ENCODE measurements at regions not wholly inside any gene's neighbourhood (a gene's known extent, or its start where the extent isn't known, plus 50 kb on each side); places are given as distances from the start of the nearest gene placed in this dataset.

DNA sequence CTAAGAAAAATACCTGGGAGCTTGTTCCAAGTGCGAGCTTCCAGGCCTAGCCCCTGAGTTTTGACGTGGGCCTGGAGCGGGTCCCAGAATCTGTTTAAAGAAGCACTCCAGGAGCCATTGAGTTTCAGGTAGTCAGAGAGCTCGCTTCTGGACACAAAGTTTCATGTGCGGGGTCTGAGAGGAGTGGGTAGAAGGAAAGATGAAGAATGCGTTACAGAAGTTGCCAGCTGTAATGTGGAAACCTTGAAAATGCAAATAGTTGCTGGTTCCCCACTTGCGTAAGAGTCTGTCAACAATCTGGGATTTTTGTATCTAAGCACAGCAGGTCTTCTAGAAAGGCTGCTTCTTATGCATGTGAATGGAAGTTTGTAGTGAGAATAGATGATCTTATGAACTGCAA lies 77.5 kb upstream of the CLCN4 start:
- peak; percentile 38 to 40 for DNase-seq

DNA sequence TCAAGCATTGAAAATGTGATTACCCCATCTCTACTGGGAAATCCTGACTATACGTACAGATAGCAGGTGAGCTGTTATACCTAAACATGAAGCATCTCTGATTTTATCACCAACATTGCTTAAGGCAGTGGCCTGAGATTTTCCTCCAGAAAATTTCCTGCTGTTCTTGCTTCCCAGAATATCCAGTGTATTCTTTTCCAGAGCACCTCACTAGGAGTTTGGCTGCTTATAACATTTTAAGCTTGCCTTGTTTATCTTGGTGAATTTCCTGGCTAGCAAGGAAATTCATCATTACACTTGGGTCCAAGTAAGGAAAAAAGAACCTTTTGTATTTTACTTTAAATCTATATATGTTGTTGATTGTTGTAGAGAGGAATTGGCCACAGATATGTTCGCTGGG lies 73.0 kb upstream of the CLCN4 start:
- DNase-seq, result no peak

DNA sequence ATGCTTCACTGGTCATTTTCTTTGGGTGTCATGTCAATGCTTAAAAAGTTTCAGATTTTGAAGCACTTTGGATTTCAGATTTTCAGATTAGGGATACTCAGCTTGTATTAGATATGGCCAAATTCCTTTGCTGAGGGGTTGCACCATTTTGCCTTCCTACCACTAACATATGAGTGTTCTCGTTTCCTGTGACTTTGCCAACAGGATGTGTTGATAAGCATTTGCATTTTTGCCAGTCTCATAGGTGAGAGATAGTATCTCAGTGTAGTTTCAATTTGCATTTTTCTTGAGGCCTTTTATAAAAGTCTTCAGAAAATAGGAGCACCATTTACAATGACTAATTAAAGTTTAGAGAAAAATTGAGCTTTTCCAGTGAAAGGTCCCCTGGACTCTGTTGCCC lies 71.6 kb upstream of the CLCN4 start:
- DNase-seq, result no peak

DNA sequence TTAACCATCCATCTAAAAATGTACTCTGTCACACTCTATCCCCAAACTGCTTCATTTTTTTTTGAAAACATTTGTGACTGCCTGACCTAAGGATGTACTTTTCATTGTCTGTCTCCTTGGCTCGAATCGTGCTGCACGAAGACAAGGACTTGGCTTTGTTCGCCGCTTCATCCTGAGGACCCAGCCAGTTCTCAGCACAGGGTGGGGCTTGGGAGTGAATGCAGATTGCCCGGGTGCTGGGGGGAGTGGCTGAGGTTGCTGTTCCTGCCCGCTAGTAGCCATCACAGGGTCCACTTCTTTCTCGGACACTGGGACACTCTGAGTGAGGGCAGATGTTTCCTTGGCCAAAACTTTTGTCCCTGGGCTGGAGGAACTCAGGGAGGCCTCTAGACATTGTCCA lies 70.1 kb upstream of the CLCN4 start:
- no peak for DNase-seq

DNA sequence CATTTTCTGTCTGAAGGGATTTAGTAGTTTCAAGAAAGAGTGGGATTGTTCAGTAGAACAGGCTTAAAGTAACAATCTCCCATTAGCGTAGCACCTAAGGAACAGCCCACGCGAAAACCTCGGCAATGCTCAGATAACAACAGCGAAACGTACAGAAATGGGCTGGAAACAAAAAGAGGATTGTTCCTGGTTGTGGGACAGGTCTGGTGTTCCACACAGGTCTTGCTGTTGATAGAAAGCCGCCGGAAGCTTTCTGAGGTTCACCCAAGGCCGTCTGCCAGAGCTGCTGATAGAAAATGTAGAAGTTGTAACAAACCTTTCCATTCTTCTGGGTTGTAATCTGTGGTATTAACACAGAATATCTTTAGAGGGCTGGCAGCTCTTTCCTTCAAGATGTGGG lies 69.4 kb upstream of the CLCN4 start:
- DNase-seq, result no peak

DNA sequence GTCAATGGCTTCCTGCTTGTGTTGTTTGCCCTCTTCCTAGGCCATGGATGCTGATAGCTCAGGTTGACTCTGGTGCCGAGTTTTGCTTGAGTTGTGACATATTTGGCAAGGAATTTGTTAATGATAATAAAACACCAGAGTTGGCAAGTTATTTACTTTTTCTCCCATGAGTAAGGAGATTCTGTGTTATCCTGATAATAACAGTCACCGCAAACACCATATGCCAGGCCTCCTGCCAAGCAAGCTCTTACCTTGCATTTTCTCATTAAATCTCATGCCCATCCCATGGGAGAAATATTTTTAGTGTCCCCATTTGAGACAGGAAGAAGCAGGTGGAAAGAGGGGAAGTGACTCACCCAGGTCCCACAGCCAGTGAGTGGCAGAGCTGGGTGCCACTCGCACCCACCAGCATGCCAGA lies 67.4 kb upstream of the CLCN4 start:
- no peak for DNase-seq

DNA sequence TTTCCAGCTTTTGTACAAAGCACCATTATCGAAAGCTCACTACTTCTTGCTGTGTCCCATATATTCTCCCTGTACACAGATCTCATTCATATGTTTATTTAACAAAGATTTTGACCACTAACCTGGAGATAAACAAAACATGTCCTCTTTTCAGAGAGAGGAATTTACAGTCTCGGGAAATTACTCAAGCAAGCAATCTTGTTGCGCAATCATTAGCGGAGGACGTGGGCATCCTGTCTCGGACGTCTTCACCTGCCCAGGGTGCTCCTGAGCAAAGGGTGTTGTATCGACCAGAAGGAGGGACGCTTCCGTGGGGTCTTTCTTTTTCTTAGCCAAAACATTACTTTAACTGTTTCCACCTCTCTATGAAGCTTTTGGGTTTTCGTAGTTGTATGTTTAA lies 66.5 kb upstream of the CLCN4 start:
- no peak for DNase-seq

DNA sequence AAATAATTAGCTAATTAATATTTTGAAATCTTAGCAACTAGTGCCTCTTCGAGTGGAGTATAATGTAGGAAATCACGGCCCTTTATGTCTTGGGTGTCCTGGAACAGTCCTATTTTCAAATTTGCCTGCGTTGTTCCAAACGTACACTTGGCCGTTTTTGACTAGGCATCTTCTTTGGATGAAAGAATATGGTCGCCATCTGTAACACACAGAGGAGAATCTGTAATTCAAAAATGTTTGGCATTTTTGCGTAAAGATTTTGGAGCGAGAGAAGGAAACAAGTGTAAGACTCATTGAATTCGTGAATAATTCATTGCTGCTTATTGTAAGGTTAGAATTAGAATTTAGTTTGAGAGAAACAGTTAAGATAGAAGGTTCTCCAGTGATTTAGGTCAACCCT lies 61.5 kb upstream of the CLCN4 start:
- no peak for DNase-seq

DNA sequence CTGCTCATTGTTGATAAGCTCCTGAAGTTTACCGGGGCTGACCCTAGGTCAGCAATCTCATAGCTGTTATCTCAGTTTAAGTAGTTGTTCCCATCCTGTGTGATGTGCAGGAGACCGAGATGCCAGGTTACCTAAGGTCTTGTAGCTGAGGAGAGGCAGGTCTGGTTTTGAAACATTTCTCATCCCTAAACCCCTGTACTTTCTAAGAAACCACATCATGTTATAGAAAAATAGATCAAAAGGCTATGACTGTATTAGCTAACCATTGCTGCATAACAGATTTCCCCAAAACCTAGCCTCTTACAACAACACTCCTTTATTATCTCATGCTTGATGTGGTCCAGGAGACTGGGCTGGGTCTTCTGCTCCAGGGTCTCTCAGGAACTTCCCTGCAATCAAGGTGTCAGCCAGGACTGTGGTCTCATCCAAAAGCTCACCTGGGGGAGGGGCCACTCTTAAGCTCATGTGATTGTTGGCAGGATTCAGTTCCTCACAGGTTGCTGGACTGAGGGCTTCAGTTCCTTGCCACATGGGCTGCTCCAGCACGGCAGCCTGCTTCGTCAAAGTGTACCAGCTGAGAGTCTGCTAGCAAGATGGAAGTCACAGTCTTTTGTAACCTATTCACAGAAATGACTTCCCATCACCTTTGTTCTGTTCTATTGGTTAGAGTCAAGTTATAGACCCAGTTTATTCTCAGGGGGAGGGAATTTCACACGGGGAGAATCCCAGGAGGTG lies 60.9 kb upstream of the CLCN4 start:
- DNase-seq, result no peak

DNA sequence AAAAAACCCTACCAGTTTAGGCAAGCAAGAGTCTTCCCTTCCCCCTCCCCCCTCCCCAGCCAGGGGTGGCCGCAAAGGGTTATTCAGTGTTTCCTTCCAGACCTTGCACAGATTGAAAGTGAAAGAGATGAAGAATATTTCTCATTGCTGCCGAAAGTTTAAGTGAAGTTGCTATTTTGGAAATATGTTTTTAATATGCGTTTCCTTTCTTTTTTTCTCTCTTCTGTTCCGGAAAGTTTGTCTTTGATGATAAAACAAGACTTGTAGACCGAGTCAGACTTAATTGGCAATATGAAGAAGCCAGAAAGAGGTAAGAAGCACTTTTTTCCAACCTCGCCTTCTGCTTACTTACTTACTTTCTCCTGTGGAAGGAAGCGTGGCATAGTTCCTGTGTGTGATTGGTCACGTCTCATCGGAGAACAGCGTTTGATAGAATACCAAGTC lies 58.5 kb upstream of the CLCN4 start:
- DNase-seq, result no peak

DNA sequence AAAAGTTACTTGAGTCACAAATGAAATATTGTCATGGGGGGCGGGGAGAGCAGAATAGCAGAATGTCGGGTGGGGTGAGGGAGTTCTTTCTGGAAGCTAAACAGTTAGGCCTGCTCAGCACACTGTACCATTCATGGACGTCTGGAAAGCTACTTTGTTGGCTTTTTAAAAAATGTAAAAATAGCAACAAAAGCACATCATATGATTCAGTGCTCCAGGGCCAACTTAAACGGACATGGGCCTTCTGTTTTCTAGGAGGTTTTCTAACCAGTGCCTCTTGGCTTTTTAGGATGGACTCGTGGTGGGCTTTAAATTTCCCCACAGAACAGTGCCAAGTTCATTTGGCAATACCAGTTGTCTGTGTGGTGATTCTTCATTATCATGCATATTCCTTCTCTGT lies 57.4 kb upstream of the CLCN4 start:
- DNase-seq, result no peak

DNA sequence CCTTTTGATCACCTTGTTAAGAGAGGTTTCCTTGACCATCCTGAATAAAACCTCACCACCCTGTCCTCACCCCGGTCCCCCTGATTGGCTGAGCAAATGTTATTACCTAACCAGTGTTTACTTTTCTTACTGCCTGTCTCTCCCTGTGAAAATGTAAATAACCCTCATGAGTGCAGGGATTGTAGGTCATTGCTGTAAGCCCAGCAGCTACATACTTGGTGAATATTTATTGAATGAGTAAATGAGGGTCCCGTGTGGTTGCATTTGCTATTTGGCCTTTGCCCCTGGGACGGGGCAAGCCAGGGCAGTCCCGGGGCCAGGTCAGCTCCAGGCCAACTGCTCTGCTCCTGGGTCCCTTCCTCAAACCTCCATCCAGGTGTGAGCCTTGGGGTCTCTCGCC lies 55.5 kb upstream of the CLCN4 start:
- DNase-seq, result no peak

DNA sequence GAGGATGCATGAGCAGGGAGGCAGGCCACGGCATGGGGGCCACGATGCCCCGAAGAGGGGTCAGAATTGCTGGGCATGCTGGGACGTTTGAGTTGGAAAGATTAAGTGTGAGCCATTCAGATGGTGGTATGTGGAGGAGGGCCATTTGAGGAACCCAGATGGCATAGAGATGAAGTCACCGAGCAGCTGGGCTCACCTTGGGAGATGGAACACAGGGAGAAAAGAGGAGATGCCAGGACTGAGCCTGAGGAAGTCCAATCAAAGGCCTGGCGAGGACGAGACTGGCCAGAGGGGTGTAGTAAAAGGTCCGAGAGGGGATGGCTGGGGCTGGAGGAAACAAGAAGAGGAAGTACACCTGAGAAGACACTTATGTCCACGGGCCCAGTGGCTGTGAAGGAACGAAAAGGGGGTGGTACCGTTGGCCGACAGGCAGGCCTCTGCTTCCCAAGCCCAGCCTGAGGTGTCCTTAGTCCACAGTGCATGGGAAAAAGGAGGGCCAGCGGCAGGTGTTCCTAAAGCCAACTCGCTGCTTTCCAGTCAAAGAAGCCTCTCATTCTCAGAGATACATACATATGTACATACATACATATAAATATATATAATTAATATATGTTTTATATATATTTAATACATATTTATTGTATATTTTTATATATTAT lies 54.6 kb upstream of the CLCN4 start:
- DNase-seq, result no peak

DNA sequence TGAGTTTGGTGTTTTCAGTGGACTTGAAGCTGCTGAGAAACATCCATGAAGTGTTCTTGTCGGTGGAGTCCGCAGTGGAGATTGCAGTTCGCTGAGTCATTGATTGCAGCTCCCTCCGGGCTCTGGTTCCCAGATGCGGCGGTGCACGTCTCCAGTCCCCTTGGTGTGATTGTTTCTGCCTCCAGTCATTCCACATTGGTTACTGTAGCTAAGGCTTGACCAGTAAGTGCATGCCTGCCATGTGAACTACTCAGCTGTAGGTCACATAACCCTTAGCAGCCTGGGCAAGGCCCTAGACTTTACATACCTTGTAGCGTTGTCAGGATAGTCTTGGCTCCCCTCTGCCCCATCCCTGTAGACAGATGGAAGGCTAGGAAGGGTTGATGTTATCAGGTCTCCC lies 53.8 kb upstream of the CLCN4 start:
- DNase-seq, result no peak

DNA sequence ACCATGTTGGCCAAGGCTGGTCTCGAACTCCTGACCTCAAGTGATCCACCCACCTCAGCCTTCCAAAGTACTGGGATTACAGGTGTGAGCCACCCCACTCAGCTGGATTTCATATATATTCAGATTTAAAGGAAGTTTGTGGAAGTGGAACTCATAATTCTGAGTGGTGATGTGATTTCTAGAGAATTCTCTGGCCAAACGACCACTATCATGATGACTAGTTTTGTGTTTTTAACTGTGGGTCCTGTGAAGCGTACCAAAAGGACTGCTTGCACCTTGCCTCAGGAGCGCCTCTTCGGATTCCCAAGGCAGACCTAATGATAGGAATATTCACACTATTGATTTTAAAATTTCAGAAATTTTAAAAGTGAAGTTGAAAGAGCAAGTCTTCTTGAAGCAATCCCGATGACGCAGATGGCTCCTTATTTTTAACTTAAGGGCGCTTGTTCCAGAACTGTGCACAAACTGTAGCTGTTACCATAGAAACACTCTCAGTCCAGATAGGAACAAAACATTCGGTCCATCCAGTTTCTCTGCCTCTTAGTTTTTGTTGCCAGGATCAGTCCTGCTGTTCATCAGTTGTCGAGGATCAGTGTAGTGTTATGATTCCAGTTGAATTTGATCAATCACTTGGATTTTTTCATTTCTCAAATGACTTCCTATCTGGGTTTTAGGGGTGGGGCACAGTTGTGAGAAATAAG lies 51.7 kb upstream of the CLCN4 start:
- no peak for DNase-seq

DNA sequence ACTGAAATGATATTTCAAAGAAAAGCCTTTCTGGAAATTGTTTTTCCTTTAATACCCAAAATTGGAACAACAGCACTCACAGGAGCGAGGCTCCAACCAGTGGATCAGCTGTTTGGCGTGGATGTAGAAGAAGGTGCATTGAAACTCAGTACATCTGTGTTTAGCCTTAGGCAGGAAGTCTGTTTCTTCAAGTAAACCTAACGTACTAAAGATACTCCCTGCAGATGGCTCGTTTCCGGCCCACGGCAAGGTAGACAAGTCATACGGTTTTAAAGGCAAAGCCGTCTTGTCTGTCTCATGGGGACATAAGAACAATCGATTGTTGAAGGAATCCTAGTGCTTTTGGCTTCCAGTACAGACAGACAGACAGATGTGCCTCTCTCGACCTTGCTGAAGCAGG lies 50.0 kb upstream of the CLCN4 start:
- no peak for DNase-seq

All from right lung (tissue), 2 donors.